H9 (cell line): ENCODE measurements at regions not wholly inside any gene's neighbourhood (a gene's known extent, or its start where the extent isn't known, plus 50 kb on each side); places are given as distances from the start of the nearest gene placed in this dataset.

Source experiments
- DNase-seq: peaks from one replicate; pipeline ENCODE4 v3.0.0-alpha.2; 2017
- H2AFZ ChIP-seq: one replicate; pipeline ENCODE4 v1.6.1; 2013; ENCODE audit warnings: mild to moderate bottlenecking, low read length, control low read depth, moderate library complexity
- H2AK5ac ChIP-seq: 2 replicates; pipeline ENCODE4 v1.6.1; 2013; ENCODE audit warnings: low read length, control low read depth, mixed read lengths; ENCODE audit not compliant: insufficient read length
- H2BK120ac ChIP-seq: one replicate; pipeline ENCODE4 v1.6.1; 2013; ENCODE audit warnings: low read depth, mild to moderate bottlenecking, low read length, control low read depth, inconsistent platforms; ENCODE audit not compliant: poor library complexity, severe bottlenecking
- H2BK12ac ChIP-seq: 2 replicates; pipeline ENCODE4 v1.6.1; 2013; ENCODE audit warnings: low read length, control low read depth, mixed read lengths, low read depth; ENCODE audit not compliant: insufficient read length
- H2BK15ac ChIP-seq: 2 replicates; pipeline ENCODE4 v1.6.1; 2013; ENCODE audit warnings: low read depth, low read length, control low read depth
- H2BK20ac ChIP-seq: one replicate; pipeline ENCODE4 v1.6.1; 2013; ENCODE audit warnings: low read depth, mild to moderate bottlenecking, low read length, control low read depth, inconsistent platforms; ENCODE audit not compliant: poor library complexity, severe bottlenecking
- H2BK5ac ChIP-seq: 2 replicates; pipeline ENCODE4 v1.6.1; 2013; ENCODE audit warnings: low read length, control low read depth, mixed read lengths; ENCODE audit not compliant: insufficient read length
- H3K14ac ChIP-seq: 2 replicates; pipeline ENCODE4 v1.6.1; 2013; ENCODE audit warnings: low read length, control low read depth; ENCODE audit not compliant: insufficient read depth
- H3K18ac ChIP-seq: 2 replicates; pipeline ENCODE4 v1.6.1; 2013; ENCODE audit warnings: low read depth, mild to moderate bottlenecking, mixed read lengths, low read length, control low read depth; ENCODE audit not compliant: insufficient read length
- H3K23ac ChIP-seq: 2 replicates; pipeline ENCODE4 v1.6.1; 2013; ENCODE audit warnings: low read length, control low read depth, mixed read lengths, low read depth; ENCODE audit not compliant: insufficient read length
- H3K23me2 ChIP-seq: 2 replicates; pipeline ENCODE4 v1.6.1; 2013; ENCODE audit warnings: low read depth, mild to moderate bottlenecking, mixed read lengths, low read length, control low read depth; ENCODE audit not compliant: insufficient read length, poor library complexity, severe bottlenecking
- H3K27ac ChIP-seq: 2 replicates; pipeline ENCODE4 v1.5.1; 2013; ENCODE audit warnings: low read length, control low read depth, mixed read lengths, low read depth; ENCODE audit not compliant: insufficient read length
- H3K27me3 ChIP-seq: 2 replicates; pipeline ENCODE4 v1.6.1; 2013; ENCODE audit warnings: low read length, control low read depth, inconsistent platforms; ENCODE audit not compliant: insufficient read depth
- H3K4ac ChIP-seq: 2 replicates; pipeline ENCODE4 v1.6.1; 2013; ENCODE audit warnings: low read depth, mild to moderate bottlenecking, control low read depth, inconsistent platforms, low read length, moderate library complexity
- H3K4me1 ChIP-seq: 2 replicates; pipeline ENCODE4 v1.6.1; 2013; ENCODE audit warnings: low read length, control low read depth, inconsistent platforms; ENCODE audit not compliant: insufficient read depth
- H3K4me2 ChIP-seq: 2 replicates; pipeline ENCODE4 v1.6.1; 2013; ENCODE audit warnings: low read length, control low read depth, mixed read lengths; ENCODE audit not compliant: insufficient read length, insufficient read depth
- H3K56ac ChIP-seq: 2 replicates; pipeline ENCODE4 v1.6.1; 2013; ENCODE audit warnings: low read depth, mild to moderate bottlenecking, mixed read lengths, low read length, control low read depth; ENCODE audit not compliant: insufficient read length
- H3K79me1 ChIP-seq: 2 replicates; pipeline ENCODE4 v1.6.1; 2013; ENCODE audit warnings: low read depth, mild to moderate bottlenecking, moderate library complexity, low read length, control low read depth, inconsistent platforms; ENCODE audit not compliant: insufficient read depth, poor library complexity, severe bottlenecking
- H3K79me2 ChIP-seq: 2 replicates; pipeline ENCODE4 v1.6.1; 2013; ENCODE audit warnings: low read length, control low read depth, inconsistent platforms; ENCODE audit not compliant: insufficient read depth
- H3K9ac ChIP-seq: 2 replicates; pipeline ENCODE4 v1.6.1; 2013; ENCODE audit warnings: low read length, control low read depth, mixed read lengths; ENCODE audit not compliant: insufficient read length; ENCODE audit errors: extremely low read depth
- H3K9me3 ChIP-seq: one replicate; pipeline ENCODE4 v1.6.1; 2013; ENCODE audit warnings: low read depth, low read length, inconsistent platforms; ENCODE audit not compliant: control insufficient read depth
- H3T11ph ChIP-seq: one replicate; pipeline ENCODE4 v1.6.1; 2013; ENCODE audit warnings: mild to moderate bottlenecking, low read length, control low read depth, inconsistent platforms
- H4K20me1 ChIP-seq: one replicate; pipeline ENCODE4 v1.6.1; 2013; ENCODE audit not compliant: control insufficient read depth, insufficient read length, insufficient read depth
- H4K5ac ChIP-seq: 2 replicates; pipeline ENCODE4 v1.6.1; 2013; ENCODE audit warnings: low read depth, mild to moderate bottlenecking, mixed read lengths, low read length, control low read depth; ENCODE audit not compliant: insufficient read length
- H4K8ac ChIP-seq: replicated peaks from 2 replicates; pipeline ENCODE4 v1.6.1; 2013; ENCODE audit warnings: low read length, control low read depth, mixed read lengths, low read depth; ENCODE audit not compliant: insufficient read length
- H4K91ac ChIP-seq: 2 replicates; pipeline ENCODE4 v1.6.1; 2013; ENCODE audit warnings: low read depth, mild to moderate bottlenecking, moderate library complexity, mixed read lengths, low read length, control low read depth; ENCODE audit not compliant: insufficient read length
- H3K27ac Mint-ChIP-seq, 3 experiments: 2 replicates in 2 of 3; 3 replicates in 1 of 3; pipeline ENCODE4 v1.8.0; 2020 to 2021; ENCODE audit warnings: mixed read lengths in 3 of 3, mild to moderate bottlenecking in 1 of 3, moderate library complexity in 1 of 3
- H3K27me3 Mint-ChIP-seq: 2 replicates; pipeline ENCODE4 v1.8.0; 2021; ENCODE audit warnings: low read depth, mild to moderate bottlenecking, moderate library complexity, mixed read lengths
- H3K36me3 Mint-ChIP-seq, 3 experiments: 2 replicates in 2 of 3; 3 replicates in 1 of 3; pipeline ENCODE4 v1.8.0; 2020 to 2021; ENCODE audit warnings: low read depth in 3 of 3, mixed read lengths in 3 of 3; ENCODE audit not compliant: insufficient read depth in 1 of 3
- H3K4me1 Mint-ChIP-seq, 2 experiments: 2 replicates each; pipeline ENCODE4 v1.8.0; 2020; ENCODE audit warnings: mixed read lengths in 2 of 2
- H3K4me3 Mint-ChIP-seq, 2 experiments: 2 replicates in 1 of 2; 3 replicates in 1 of 2; pipeline ENCODE4 v1.8.0; 2020 to 2021; ENCODE audit warnings: mild to moderate bottlenecking in 2 of 2, mixed read lengths in 2 of 2, moderate library complexity in 1 of 2
- H3K9me3 Mint-ChIP-seq, 2 experiments: 2 replicates in 1 of 2; 3 replicates in 1 of 2; pipeline ENCODE4 v1.8.0; 2020; ENCODE audit warnings: mild to moderate bottlenecking in 2 of 2, mixed read lengths in 2 of 2, moderate library complexity in 1 of 2
- WGBS: extraction: QIAGEN DNeasy Blood & Tissue Kit; methylation state at CpG from one replicate; pipeline ENCODE4 v1.1.7; 2013; ENCODE audit warnings: missing lambda C conversion rate, low lambda C conversion rate, mixed read lengths; ENCODE audit not compliant: insufficient read length; ENCODE audit errors: extremely low coverage; 5-methylcytosine and 5-hydroxymethylcytosine counted together
- TF ChIP-seq, protein P1 (sequence below): fragments of 200-600 bp; sonication (generic); conservative IDR thresholded peaks from 3 replicates; pipeline ENCODE4 v1.8.0; 2021; ENCODE audit warnings: antibody characterized with exemption, mild to moderate bottlenecking

DNA sequence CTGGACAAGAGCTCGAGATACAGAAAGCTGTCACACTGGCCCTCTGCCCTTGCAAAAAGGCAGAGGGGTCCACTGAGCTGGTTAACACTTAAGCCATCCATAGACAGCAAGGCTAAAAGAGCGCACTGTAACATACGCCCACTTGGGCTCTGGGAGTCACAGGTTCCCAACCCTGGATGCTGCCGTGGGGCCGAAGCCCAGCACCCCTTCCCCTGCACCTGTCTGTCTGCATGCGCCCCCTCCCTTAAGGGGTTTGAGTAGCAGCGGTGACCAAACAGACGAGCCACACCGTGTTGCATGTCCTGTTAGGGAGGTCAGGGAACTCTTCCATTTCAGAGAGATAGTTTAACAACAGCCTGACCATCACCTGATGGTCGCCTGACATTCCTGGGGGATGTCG, 138.4 kb upstream of the GALNTL6 start:
- H2BK120ac ChIP-seq, result no peak overlapping the region
- H4K20me1 ChIP-seq, result no peaks in the 10 kb centered on the region
- H2BK12ac ChIP-seq, result no peak overlapping the region
- Mint-ChIP-seq H3K4me1 (peaks cover 3% of the 10 kb centered on the region in 2 experiments; a peak in 2 of 4 replicates), H3K36me3 (no peaks in the 10 kb centered on the region), H3K27me3 (no peaks in the 10 kb centered on the region), H3K4me3 (no peak overlapping the region), H3K27ac (no peak overlapping the region; a peak in 1 of 7 replicates), H3K9me3 (no peaks in the 10 kb centered on the region)
- no peak overlapping the region for H2BK15ac ChIP-seq
- H3K23me2 ChIP-seq, result no peaks in the 10 kb centered on the region
- no peak overlapping the region for H3T11ph ChIP-seq
- DNase-seq, result no peak
- no peak overlapping the region for H2BK5ac ChIP-seq
- no peak overlapping the region for H2AK5ac ChIP-seq
- no CpG with 5 or more reads among the region's 11 CpGs for WGBS
- H3K4me2 ChIP-seq, result no peak overlapping the region
- H2AFZ ChIP-seq, result no peak overlapping the region
- H3K9me3 ChIP-seq, result no peaks in the 10 kb centered on the region
- H3K27me3 ChIP-seq, result no peaks in the 10 kb centered on the region
- no peak overlapping the region for H3K9ac ChIP-seq
- no peaks in the 10 kb centered on the region for H3K79me1 ChIP-seq
- no peak overlapping the region for H3K27ac ChIP-seq
- no peak overlapping the region for H4K8ac ChIP-seq
- no peak overlapping the region for H3K23ac ChIP-seq
- no peak overlapping the region for H2BK20ac ChIP-seq
- no peaks in the 10 kb centered on the region for H3K79me2 ChIP-seq
- H3K4me1 ChIP-seq, result peaks cover 2% of the 10 kb centered on the region; the same call in 1 of the 2 replicates
- TF ChIP-seq, protein P1, sequence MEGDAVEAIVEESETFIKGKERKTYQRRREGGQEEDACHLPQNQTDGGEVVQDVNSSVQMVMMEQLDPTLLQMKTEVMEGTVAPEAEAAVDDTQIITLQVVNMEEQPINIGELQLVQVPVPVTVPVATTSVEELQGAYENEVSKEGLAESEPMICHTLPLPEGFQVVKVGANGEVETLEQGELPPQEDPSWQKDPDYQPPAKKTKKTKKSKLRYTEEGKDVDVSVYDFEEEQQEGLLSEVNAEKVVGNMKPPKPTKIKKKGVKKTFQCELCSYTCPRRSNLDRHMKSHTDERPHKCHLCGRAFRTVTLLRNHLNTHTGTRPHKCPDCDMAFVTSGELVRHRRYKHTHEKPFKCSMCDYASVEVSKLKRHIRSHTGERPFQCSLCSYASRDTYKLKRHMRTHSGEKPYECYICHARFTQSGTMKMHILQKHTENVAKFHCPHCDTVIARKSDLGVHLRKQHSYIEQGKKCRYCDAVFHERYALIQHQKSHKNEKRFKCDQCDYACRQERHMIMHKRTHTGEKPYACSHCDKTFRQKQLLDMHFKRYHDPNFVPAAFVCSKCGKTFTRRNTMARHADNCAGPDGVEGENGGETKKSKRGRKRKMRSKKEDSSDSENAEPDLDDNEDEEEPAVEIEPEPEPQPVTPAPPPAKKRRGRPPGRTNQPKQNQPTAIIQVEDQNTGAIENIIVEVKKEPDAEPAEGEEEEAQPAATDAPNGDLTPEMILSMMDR, result no peak
- no peak overlapping the region for H4K5ac ChIP-seq
- H3K4ac ChIP-seq, result no peak overlapping the region
- H4K91ac ChIP-seq, result no peak overlapping the region
- no peak overlapping the region for H3K14ac ChIP-seq
- H3K18ac ChIP-seq, result no peak overlapping the region
- H3K56ac ChIP-seq, result no peak overlapping the region
